ENCODE measurements at regions not wholly inside any gene's neighbourhood (a gene's known extent, or its start where the extent isn't known, plus 50 kb on each side); places are given as distances from the start of the nearest gene placed in this dataset.

DNA sequence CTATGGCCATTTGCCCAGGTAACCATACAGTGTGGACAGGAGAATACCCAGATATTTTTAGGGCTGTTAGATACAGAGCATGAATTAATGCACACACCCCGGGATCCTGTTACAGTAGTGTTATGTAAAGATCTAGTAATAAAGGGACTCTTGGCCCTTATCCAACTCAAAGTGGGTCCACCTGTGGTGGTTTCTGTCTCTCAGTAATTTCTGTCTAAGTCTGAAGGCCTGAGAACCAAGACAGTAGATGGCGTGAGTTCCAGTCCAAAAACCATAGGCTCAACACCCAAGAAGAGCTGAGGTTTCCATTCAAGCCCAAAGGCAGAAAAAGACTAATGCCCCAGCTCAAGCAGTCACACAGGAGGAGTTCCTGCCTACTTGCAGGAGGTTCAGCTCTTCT lies 277.7 kb downstream of the ZEB1 start:
- FAIRE-seq (no peak), DNase-seq (ENCODE audit: insufficient read length, low spot score) (no peak)
- TF ChIP-seq, protein P1, sequence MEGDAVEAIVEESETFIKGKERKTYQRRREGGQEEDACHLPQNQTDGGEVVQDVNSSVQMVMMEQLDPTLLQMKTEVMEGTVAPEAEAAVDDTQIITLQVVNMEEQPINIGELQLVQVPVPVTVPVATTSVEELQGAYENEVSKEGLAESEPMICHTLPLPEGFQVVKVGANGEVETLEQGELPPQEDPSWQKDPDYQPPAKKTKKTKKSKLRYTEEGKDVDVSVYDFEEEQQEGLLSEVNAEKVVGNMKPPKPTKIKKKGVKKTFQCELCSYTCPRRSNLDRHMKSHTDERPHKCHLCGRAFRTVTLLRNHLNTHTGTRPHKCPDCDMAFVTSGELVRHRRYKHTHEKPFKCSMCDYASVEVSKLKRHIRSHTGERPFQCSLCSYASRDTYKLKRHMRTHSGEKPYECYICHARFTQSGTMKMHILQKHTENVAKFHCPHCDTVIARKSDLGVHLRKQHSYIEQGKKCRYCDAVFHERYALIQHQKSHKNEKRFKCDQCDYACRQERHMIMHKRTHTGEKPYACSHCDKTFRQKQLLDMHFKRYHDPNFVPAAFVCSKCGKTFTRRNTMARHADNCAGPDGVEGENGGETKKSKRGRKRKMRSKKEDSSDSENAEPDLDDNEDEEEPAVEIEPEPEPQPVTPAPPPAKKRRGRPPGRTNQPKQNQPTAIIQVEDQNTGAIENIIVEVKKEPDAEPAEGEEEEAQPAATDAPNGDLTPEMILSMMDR (IDR thresholded peaks at IDR 0.05; ENCODE audit: insufficient read depth, missing control alignments): no peak

DNA sequence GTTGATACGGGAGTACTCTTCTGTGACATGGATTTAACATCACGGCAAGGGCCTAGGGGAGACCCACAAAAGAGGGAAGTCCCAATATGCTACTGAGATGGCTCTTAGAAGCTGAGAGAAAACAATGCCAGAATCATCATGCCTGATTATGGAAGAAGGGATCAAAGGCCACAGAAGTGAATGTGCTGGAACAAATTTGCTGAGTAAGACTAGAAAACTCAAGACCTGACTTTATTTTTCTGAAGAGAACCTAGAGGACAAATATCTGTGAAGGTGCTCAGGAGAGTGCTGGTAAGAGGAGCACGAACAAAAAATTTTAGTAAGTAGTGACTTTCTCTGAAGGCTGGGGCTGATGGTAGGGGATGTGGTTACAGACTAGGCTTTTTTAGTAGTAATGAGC lies 277.0 kb downstream of the ZEB1 start:
- DNase-seq (ENCODE audit: insufficient read length, low spot score) (no peak), FAIRE-seq (no peak)
- TF ChIP-seq, protein P1 (IDR thresholded peaks at IDR 0.05; ENCODE audit: insufficient read depth, missing control alignments): no peak

DNA sequence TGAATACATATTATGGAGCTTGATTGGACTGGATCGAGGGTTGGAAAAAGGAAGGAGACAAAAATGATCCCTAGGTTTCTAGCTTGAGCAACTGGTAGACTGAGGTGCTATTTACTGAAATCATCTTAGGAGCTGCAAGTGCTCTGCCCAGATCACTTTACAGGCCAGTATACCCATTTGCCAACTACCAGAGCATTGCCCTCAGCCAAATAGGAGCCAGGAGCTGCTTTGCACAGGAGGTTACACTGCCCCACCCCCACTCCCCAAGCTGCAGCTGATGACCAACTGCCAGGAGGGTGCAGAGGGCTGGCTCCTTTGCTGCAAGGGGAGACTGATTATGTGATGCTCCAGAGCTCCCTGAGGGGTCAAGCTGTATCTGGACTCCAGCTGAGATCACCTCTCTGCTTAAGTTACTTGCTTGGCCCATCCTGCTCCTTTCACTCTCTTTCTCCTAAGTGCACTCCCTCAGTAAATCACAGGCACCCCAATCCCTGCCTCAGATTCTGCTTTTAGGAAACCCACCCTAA lies 275.4 kb downstream of the ZEB1 start:
- FAIRE-seq: no peak
- no peak for DNase-seq (ENCODE audit: insufficient read length, low spot score)
- TF ChIP-seq, protein P1 (IDR thresholded peaks at IDR 0.05; ENCODE audit: insufficient read depth, missing control alignments): no peak

DNA sequence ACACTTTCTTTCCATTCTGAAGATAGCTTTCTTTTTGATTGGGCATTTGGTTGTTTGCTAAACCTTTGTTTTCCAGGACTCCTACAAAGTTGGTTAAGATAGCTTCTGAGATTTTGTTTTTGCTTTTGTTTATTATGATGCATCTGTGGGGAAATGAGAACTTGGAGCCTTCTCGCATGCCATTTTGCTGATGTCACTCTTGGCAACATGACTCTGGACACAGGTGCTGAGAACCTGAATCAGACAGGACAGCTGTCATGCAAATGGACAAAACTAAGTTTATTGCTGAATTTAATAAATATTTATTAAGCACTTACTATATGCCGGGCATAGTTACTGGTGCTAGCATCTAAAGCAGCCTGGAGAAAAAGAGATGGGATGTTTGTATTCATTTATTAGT lies 274.1 kb downstream of the ZEB1 start:
- FAIRE-seq: no peak
- DNase-seq (ENCODE audit: insufficient read length, low spot score): no peak
- TF ChIP-seq, protein P1 (IDR thresholded peaks at IDR 0.05; ENCODE audit: insufficient read depth, missing control alignments): no peak

DNA sequence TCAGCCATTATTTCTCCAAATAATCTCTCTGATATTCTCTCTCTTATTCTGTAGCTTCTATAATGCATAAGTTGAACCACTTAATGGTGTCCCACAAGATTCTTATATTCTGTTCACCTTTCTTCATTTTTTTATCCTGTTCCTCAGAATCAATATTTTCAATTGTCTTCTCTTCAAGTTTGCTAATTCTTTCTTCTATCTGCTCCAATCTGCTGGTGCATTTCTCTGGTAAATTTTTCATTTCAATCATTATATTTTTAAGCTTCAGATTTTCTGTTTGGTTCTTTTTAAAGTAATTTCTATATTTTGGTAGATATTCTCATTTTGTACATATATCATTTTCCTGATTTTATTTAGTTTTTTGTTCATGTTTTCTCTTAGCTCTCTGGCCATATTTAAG lies 272.6 kb downstream of the ZEB1 start:
- FAIRE-seq: peak; percentile 25
- TF ChIP-seq, protein P1 (IDR thresholded peaks at IDR 0.05; ENCODE audit: insufficient read depth, missing control alignments): no peak
- no peak for DNase-seq (ENCODE audit: insufficient read length, low spot score)

DNA sequence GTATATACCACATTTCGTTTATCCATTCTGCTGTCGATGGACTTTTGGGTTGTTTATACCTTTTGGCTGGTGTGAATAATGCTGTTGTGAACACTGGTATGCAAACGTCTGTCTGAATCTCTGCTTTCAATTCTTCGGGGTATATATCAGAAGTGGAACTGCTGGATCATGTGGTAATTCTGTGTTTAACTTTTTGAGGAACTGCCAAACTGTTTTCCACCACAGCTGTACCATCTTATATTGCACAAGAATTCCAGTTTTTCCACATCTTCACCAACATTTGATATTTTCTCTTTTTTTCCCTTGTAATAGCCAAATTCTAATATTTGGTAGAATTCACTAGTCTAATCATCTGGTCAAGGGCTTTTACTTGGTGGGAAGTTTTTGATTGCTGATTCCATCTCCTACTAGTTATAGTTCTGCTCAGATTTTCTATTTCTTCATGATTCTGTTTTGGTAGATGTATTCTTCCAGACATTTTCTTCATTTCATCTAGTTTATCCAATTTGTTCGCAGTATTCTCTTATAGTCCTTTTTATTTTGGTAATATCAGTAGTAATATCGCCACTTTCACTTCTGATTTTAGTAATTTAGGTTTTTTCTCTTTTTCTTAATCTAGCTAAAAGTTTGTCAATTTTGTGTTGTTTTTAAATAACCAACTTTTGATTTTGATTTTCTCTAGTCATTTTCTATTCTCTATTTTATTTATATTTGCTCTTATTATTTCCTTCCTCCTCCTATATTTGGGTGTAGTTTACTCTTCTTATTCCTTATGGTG lies 271.2 kb downstream of the ZEB1 start:
- FAIRE-seq (no peak), DNase-seq (ENCODE audit: insufficient read length, low spot score) (no peak)
- TF ChIP-seq, protein P1 (IDR thresholded peaks at IDR 0.05; ENCODE audit: insufficient read depth, missing control alignments): no peak

DNA sequence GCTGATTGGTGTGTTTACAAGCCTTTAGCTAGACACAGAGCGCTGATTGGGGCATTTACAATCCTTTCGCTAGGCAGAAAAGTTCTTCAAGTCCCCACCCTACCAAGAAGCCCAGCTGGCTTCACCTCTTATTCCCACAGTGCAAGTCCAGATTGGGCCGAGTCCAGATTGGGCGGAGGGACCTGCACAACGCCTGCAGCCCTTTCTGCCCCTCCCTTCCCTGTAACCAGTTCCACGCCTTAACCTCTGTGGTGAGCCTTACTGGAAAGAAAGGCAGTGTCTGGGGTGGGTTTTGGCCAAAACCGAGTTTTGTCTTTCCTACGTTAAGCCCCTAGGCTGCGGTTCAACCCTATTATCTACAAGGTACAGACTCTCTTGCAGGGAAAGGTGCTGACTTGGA lies 268.7 kb downstream of the ZEB1 start:
- FAIRE-seq (no peak), DNase-seq (ENCODE audit: insufficient read length, low spot score) (no peak)
- TF ChIP-seq, protein P1 (IDR thresholded peaks at IDR 0.05; ENCODE audit: insufficient read depth, missing control alignments): no peak
